Ovary (tissue), 7 donors: ENCODE measurements at regions not wholly inside any gene's neighbourhood (a gene's known extent, or its start where the extent isn't known, plus 50 kb on each side); places are given as distances from the start of the nearest gene placed in this dataset.

Experiments
- DNase-seq, 5 donors: peaks; one replicate each; pipeline ENCODE4 v3.0.0-alpha.2; 2019 to 2020
- H3K27ac ChIP-seq, 2 donors: fragments of 200-600 bp; one replicate each; pipeline versions ENCODE4 v1.5.1 to v1.8.0; 2019 to 2022
- H3K27me3 ChIP-seq: fragments of 200-600 bp; one replicate; pipeline ENCODE4 v1.8.0; 2022
- H3K36me3 ChIP-seq: fragments of 200-600 bp; sonication (generic); one replicate; pipeline ENCODE4 v1.5.1; 2019
- H3K4me1 ChIP-seq: one replicate; pipeline ENCODE4 v1.8.1; 2013; ENCODE audit warnings: mild to moderate bottlenecking, moderate library complexity; ENCODE audit not compliant: insufficient read depth
- H3K4me3 ChIP-seq: fragments of 200-600 bp; sonication (generic); one replicate; pipeline ENCODE4 v1.5.1; 2017
- H3K9me3 ChIP-seq, 2 donors: fragments of 200-600 bp in 1 of 2; sonication (generic) in 1 of 2; one replicate each; pipeline versions ENCODE4 v1.5.1 to v1.8.1; 2013 to 2019; ENCODE audit warnings: mild to moderate bottlenecking in 1 of 2, moderate library complexity in 1 of 2
- EP300 ChIP-seq: sonication (generic); formaldehyde crosslinking; IDR thresholded peaks from one replicate; pipeline ENCODE4 v1.6.1; 2017; ENCODE audit warnings: antibody characterized with exemption
- POLR2A ChIP-seq: fragments of 450-650 bp; IDR thresholded peaks from one replicate; pipeline ENCODE4 v1.6.1; 2017; ENCODE audit warnings: antibody characterized with exemption, mild to moderate bottlenecking, moderate library complexity
- WGBS, 3 donors: extraction: QIAGEN DNeasy Blood & Tissue Kit in 1 of 3; methylation state at CpG; one replicate each; pipeline versions ENCODE4 v1.1.5 to v1.1.7; 2013 to 2017; 5-methylcytosine and 5-hydroxymethylcytosine counted together
- intact Hi-C, 4 donors: fragments of 100-400 bp; cut with DNase I; formaldehyde crosslinking; loops; one replicate each; pipeline versions ENCODE4 v1.11.0 to v1.15.1; 2022 to 2023
- TF ChIP-seq, protein P1 (sequence below), 3 donors: fragments of 450-650 bp in 2 of 3; fragments of 200-600 bp in 1 of 3; IDR thresholded peaks; one replicate each; pipeline versions ENCODE4 v1.5.1 to v1.8.0; 2016 to 2022; ENCODE audit warnings: antibody characterized with exemption in 3 of 3, mild to moderate bottlenecking in 1 of 3
- donor health status: DM: no; HTN: no; CAD: no; lungs with moderate emphysema.
- donor health status: DM: no; HTN: no; CAD: no.
- donor health status: Bipolar disorder and iron deficiency.
- donor health status: DM: no; HTN: no; CAD: no.
- donor health status: DM: yes; HTN: yes; CAD: no.

DNA sequence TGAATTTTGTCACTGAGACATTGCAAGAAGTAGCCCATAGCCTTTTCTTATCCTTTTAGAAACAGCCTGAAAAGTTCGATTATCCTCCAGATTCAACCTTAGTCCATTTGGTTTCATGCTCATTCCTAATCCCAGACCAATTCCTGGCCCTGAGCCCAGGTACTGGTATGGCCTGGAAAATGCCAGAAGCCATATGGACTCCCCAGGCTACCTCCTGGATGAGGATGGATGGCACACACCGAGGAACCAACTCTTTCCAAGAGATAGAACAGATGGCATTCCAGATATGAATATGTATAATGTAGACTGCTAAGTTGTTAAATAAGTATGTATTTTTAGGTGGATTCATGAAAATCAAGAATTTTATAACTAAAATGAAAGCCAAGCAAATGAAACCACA lies 51.6 kb upstream of the SNAP25 start:
- 79 to 84% (median 79%) methylated on average over 2 of the region's 2 CpGs for WGBS, 3 donors

DNA sequence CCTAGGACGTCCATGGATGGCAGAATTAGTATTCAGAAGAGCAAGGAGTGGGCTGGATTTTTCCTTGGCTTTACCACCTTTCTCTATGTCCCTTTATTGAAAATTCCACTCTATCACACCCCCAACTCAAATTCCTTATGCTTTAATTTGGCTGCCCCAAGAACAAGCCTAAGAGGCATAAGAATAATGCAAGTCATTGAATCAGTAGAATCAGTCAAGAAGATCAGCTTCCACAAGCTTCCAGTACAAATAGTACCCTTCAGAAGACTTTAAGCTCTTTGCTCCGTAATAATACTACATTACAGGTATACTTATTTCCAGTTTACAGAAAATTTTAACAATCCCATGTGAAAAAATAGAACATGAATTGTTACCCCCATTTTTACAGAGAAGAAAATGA lies 51.0 kb upstream of the SNAP25 start:
- DNase-seq: no peak

More for the DNA sequence above, 51.6 kb upstream of the SNAP25 start:
- H3K4me1 ChIP-seq: no peaks in the 10 kb centered on the region
- intact Hi-C loops: no loop called here
- TF ChIP-seq POLR2A: no peak
- TF ChIP-seq, protein P1, sequence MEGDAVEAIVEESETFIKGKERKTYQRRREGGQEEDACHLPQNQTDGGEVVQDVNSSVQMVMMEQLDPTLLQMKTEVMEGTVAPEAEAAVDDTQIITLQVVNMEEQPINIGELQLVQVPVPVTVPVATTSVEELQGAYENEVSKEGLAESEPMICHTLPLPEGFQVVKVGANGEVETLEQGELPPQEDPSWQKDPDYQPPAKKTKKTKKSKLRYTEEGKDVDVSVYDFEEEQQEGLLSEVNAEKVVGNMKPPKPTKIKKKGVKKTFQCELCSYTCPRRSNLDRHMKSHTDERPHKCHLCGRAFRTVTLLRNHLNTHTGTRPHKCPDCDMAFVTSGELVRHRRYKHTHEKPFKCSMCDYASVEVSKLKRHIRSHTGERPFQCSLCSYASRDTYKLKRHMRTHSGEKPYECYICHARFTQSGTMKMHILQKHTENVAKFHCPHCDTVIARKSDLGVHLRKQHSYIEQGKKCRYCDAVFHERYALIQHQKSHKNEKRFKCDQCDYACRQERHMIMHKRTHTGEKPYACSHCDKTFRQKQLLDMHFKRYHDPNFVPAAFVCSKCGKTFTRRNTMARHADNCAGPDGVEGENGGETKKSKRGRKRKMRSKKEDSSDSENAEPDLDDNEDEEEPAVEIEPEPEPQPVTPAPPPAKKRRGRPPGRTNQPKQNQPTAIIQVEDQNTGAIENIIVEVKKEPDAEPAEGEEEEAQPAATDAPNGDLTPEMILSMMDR (IDR thresholded peaks at IDR 0.05): no peak
- no peak for TF ChIP-seq EP300
- no peak overlapping the region for H3K27ac ChIP-seq
- H3K36me3 ChIP-seq: no peaks in the 10 kb centered on the region
- H3K27me3 ChIP-seq: no peaks in the 10 kb centered on the region
- no peak overlapping the region for H3K4me3 ChIP-seq
- no peak for DNase-seq
- no peaks in the 10 kb centered on the region for H3K9me3 ChIP-seq

More for the DNA sequence above, 51.0 kb upstream of the SNAP25 start:
- Histone ChIP-seq H3K4me3 (no peak overlapping the region), H3K9me3 (no peaks in the 10 kb centered on the region), H3K27ac (no peak overlapping the region), H3K4me1 (no peaks in the 10 kb centered on the region), H3K27me3 (no peaks in the 10 kb centered on the region), H3K36me3 (no peaks in the 10 kb centered on the region)
- TF ChIP-seq EP300: no peak
- TF ChIP-seq, protein P1 (IDR thresholded peaks at IDR 0.05): no peak
- TF ChIP-seq POLR2A: no peak
- 73 to 88% (median 75%) methylated on average over 2 of the region's 2 CpGs for WGBS, 3 donors
- intact Hi-C loops: no loop called here
